GM10847 (cell line): ENCODE measurements at regions not wholly inside any gene's neighbourhood (a gene's known extent, or its start where the extent isn't known, plus 50 kb on each side); places are given as distances from the start of the nearest gene placed in this dataset.

Source experiments
- POLR2A ChIP-seq: IDR thresholded peaks from 2 replicates; pipeline ENCODE4 v1.6.1; 2011; ENCODE audit not compliant: insufficient read length; ENCODE audit errors: extremely low read depth

GRCh38 chr2:58291726-58292438, 50.8 kb upstream of the FANCL start:
- TF ChIP-seq POLR2A, result no peak
